ENCODE measurements at regions not wholly inside any gene's neighbourhood (a gene's known extent, or its start where the extent isn't known, plus 50 kb on each side); places are given as distances from the start of the nearest gene placed in this dataset.

GRCh38 chr14:83529531-83529930, 1995.9 kb upstream of the SEL1L start:
- TF ChIP-seq NFE2L1 (CRISPR knock-in tag; IDR thresholded peaks at IDR 0.05) (no peak), EMX1 (CRISPR knock-in tag; IDR thresholded peaks at IDR 0.05) (no peak), CREB1 (CRISPR knock-in tag; IDR thresholded peaks at IDR 0.05) (no peak), TEAD4 (CRISPR knock-in tag; IDR thresholded peaks at IDR 0.05) (no peak), CTCF (IDR thresholded peaks at IDR 0.05) (no peak), MYBL2 (CRISPR knock-in tag; IDR thresholded peaks at IDR 0.05) (no peak)

Measured in WTC11 (cell line).